ENCODE measurements at regions not wholly inside any gene's neighbourhood (a gene's known extent, or its start where the extent isn't known, plus 50 kb on each side); places are given as distances from the start of the nearest gene placed in this dataset.
"Not testable (repeated sequence)": the region's sequence is repeated elsewhere in the genome, so short reads cannot be mapped to it uniquely, and the experiment has no call there.

DNA sequence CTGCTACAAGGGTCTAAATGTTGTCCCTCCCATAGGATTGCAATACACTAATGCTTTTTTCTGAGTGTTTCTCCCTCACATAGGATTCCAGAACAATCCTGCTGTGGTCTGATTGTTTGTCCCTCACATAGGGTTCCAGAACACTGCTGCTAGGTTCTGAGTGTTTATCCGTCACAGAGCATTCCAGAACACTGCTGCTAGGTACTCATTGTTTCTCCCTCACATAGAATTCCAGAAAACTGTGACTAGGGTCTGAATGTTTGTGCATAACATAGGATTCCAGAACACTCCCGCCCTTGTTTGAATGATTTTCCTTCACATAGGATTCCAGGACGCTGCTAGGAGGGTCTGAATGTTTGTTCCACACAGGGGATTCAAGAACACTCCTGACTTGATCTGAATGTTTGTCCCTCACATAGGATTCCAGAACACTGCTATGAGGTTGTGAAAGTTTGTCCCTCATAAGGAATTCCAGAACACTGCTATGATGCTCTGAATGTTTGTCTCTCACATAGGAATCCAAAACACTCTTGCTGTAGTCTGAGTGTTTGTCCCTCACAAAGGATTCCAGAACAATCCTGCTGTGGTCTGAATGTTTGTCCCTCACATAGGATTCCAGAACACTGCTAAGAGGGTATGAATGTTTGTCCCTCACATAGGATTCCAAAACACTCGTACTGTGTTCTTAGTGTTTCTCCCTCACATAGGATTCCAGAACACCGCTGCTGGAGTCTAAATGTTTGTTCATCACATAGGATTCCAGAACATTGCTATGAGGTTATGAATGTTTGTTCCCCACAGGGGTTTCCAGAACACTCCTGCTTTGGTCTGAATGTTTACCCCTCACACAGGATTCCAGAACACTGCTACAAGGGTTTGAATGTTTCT is 213.5 kb downstream of the FOXD4L6 start:
- H3K36me3 Mint-ChIP-seq (ENCODE audit: insufficient read depth in 2 of 2): peaks cover 41 to 45% of the 10 kb centered on the region in 2 donors
- no peak overlapping the region for H3K4me3 Mint-ChIP-seq
- H3K9me3 Mint-ChIP-seq: peaks cover 25 to 51% of the 10 kb centered on the region in 2 donors
- ATAC-seq (replicated peaks in 1 of 2): no peak
- no peak overlapping the region for H3K27ac Mint-ChIP-seq
- no peaks in the 10 kb centered on the region for H3K27me3 Mint-ChIP-seq (ENCODE audit: low read depth)
- H3K4me1 Mint-ChIP-seq (ENCODE audit: low read depth): no peaks in the 10 kb centered on the region
- DNase-seq: no peak

DNA sequence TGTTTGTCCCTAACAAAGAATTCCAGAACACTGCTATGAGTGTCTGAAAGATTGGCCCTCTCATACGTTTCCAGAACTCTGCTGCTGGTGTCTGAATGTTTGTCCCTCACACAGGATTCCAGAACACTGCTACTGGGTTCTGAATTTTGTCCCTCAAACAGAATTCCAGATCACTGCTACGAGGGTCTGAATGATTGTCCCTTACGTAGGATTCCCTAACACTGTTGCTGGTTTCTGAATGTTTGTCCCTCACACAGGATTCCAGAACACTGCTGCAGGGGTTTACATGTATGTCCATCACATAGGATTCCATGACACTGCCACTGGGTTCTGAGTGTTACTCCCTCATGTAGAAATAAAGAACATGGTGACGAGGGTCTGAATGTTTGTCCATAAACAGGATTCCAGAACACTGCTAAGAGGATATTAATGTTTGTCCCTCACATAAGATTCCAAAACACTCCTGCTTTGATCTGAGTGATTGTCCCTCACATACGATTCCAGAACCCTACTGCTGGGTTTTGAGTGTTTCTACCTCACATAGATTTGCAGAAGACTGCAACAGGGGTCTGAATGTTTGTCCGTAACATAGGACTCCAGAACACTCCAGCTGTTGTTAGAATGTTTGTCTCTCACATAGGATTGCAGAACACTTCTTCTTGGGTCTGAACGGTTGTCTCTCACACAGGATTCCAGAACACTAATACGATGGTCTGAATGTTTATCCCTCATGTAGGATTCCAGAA is 214.4 kb downstream of the FOXD4L6 start:
- no peak overlapping the region for H3K27ac Mint-ChIP-seq
- peaks cover 24 to 51% of the 10 kb centered on the region in 2 donors for H3K9me3 Mint-ChIP-seq
- ATAC-seq (replicated peaks in 1 of 2) (no peak), DNase-seq (no peak)
- H3K27me3 Mint-ChIP-seq (ENCODE audit: low read depth): no peaks in the 10 kb centered on the region
- H3K36me3 Mint-ChIP-seq (ENCODE audit: insufficient read depth in 2 of 2): peaks cover 42 to 44% of the 10 kb centered on the region in 2 donors
- no peaks in the 10 kb centered on the region for H3K4me1 Mint-ChIP-seq (ENCODE audit: low read depth)
- H3K4me3 Mint-ChIP-seq: no peak overlapping the region

- H3K9me3 Mint-ChIP-seq: peaks cover 19 to 49% of the 10 kb centered on the region in 2 donors
- H3K4me1 Mint-ChIP-seq (ENCODE audit: low read depth): no peaks in the 10 kb centered on the region
- H3K27ac Mint-ChIP-seq: no peak overlapping the region
- DNase-seq (no peak), ATAC-seq (replicated peaks in 1 of 2) (no peak)
- H3K27me3 Mint-ChIP-seq (ENCODE audit: low read depth): no peaks in the 10 kb centered on the region
- peaks cover 35 to 43% of the 10 kb centered on the region in 2 donors for H3K36me3 Mint-ChIP-seq (ENCODE audit: insufficient read depth in 2 of 2)
- no peak overlapping the region for H3K4me3 Mint-ChIP-seq
Observed at GRCh38 chr9:40913096-40913719, 215.3 kb downstream of the FOXD4L6 start.

GRCh38 chr9:40912679-40913078 is 215.8 kb downstream of the FOXD4L6 start:
- Mint-ChIP-seq H3K36me3 (ENCODE audit: insufficient read depth in 2 of 2) (peaks cover 34 to 43% of the 10 kb centered on the region in 2 donors), H3K9me3 (peaks cover 20 to 49% of the 10 kb centered on the region in 2 donors)
- not testable (repeated sequence) for H3K4me3 Mint-ChIP-seq; H3K27me3 Mint-ChIP-seq (ENCODE audit: low read depth); H3K4me1 Mint-ChIP-seq (ENCODE audit: low read depth); DNase-seq; H3K27ac Mint-ChIP-seq; ATAC-seq (replicated peaks in 1 of 2)

DNA sequence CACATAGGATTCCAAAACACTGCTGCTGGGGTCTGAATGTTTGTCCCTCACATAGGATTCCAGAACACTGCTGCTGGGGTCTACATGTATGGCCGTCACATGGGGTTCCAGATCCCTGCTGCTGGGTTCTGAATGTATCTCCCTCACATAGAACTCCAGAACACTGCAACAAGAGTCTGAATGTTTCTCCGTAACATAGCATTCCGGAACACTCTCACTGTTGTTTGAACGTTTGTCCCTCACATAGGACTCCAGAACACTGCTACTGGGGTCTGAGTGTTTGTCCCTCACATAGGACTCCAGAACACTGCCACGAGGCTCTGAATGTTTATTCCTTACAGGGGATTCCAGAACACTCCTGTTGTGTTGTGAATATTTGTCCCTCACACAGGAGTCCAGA is 216.8 kb downstream of the FOXD4L6 start:
- no peak overlapping the region for H3K4me3 Mint-ChIP-seq
- DNase-seq (no peak), ATAC-seq (replicated peaks in 1 of 2) (no peak)
- no peak overlapping the region for H3K27ac Mint-ChIP-seq
- peaks cover 34 to 42% of the 10 kb centered on the region in 2 donors for H3K36me3 Mint-ChIP-seq (ENCODE audit: insufficient read depth in 2 of 2)
- H3K27me3 Mint-ChIP-seq (ENCODE audit: low read depth): no peaks in the 10 kb centered on the region
- peaks cover 23 to 45% of the 10 kb centered on the region in 2 donors for H3K9me3 Mint-ChIP-seq
- no peaks in the 10 kb centered on the region for H3K4me1 Mint-ChIP-seq (ENCODE audit: low read depth)

DNA sequence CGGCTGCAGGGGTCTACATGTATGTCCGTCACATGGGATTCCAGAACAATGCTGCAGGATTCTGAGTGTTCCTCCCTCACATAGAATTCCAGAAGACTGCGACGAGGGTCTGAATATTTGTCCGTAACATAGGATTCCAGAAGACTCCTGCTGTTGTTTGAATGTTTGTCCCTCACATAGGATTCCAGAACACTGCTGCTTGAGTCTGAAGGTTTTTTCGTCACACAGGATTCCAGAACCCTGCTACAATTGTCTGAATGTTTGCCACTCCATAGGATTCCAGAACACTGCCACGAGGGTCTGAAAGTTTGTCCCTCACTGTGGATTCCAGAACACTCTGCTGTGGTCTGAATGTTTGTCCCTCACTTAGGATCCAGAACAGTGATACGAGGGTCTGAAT is 217.5 kb downstream of the FOXD4L6 start:
- DNase-seq; H3K4me1 Mint-ChIP-seq (ENCODE audit: low read depth); H3K4me3 Mint-ChIP-seq; H3K27me3 Mint-ChIP-seq (ENCODE audit: low read depth); ATAC-seq (replicated peaks in 1 of 2); H3K27ac Mint-ChIP-seq: not testable (repeated sequence)
- peaks cover 29 to 40% of the 10 kb centered on the region in 2 donors for H3K36me3 Mint-ChIP-seq (ENCODE audit: insufficient read depth in 2 of 2)
- H3K9me3 Mint-ChIP-seq: peaks cover 24 to 43% of the 10 kb centered on the region in 2 donors

DNA sequence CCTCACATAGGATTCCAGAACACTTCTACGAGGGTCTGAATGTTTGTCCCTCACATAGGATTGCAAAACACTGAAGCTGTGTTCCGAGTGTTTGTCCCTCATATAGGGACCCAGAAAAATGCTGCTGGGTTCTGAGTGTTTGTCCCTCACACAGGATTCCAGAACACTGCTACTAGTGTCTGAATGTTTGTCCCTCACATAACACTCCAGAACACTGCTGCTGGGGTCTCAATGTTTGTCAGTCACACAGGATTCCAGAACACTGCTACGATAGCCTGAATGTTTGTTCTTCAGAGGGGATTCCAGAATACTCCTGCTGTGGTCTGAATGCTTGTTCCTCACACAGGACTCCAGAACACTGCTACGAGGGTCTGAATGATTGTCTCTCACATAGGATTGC is 218.7 kb downstream of the FOXD4L6 start:
- Mint-ChIP-seq H3K4me3 (no peak overlapping the region), H3K27me3 (ENCODE audit: low read depth) (no peaks in the 10 kb centered on the region), H3K9me3 (peaks cover 20 to 41% of the 10 kb centered on the region in 2 donors), H3K36me3 (ENCODE audit: insufficient read depth in 2 of 2) (peaks cover 23 to 39% of the 10 kb centered on the region in 2 donors), H3K4me1 (ENCODE audit: low read depth) (no peaks in the 10 kb centered on the region), H3K27ac (no peak overlapping the region)
- ATAC-seq (replicated peaks in 1 of 2): no peak
- no peak for DNase-seq

GRCh38 chr9:40909111-40909510 is 219.4 kb downstream of the FOXD4L6 start:
- H3K27ac Mint-ChIP-seq; H3K4me3 Mint-ChIP-seq; H3K4me1 Mint-ChIP-seq (ENCODE audit: low read depth); DNase-seq; H3K27me3 Mint-ChIP-seq (ENCODE audit: low read depth); ATAC-seq (replicated peaks in 1 of 2): not testable (repeated sequence)
- Mint-ChIP-seq H3K9me3 (peaks cover 18 to 41% of the 10 kb centered on the region in 2 donors), H3K36me3 (ENCODE audit: insufficient read depth in 2 of 2) (peaks cover 30 to 36% of the 10 kb centered on the region in 2 donors)

- Mint-ChIP-seq H3K4me3 (no peak overlapping the region), H3K4me1 (ENCODE audit: low read depth) (no peaks in the 10 kb centered on the region), H3K9me3 (peaks cover 18 to 42% of the 10 kb centered on the region in 2 donors), H3K36me3 (ENCODE audit: insufficient read depth in 2 of 2) (peaks cover 33 to 34% of the 10 kb centered on the region in 2 donors), H3K27ac (no peak overlapping the region), H3K27me3 (ENCODE audit: low read depth) (no peaks in the 10 kb centered on the region)
- ATAC-seq (replicated peaks in 1 of 2) (no peak), DNase-seq (no peak)
Observed at GRCh38 chr9:40907657-40908624, 220.5 kb downstream of the FOXD4L6 start.

GRCh38 chr9:40906879-40907278 is 221.6 kb downstream of the FOXD4L6 start:
- DNase-seq; H3K4me1 Mint-ChIP-seq (ENCODE audit: low read depth); H3K4me3 Mint-ChIP-seq; H3K27ac Mint-ChIP-seq; H3K27me3 Mint-ChIP-seq (ENCODE audit: low read depth); ATAC-seq (replicated peaks in 1 of 2): not testable (repeated sequence)
- Mint-ChIP-seq H3K9me3 (peaks cover 22 to 41% of the 10 kb centered on the region in 2 donors), H3K36me3 (ENCODE audit: insufficient read depth in 2 of 2) (peaks cover 34 to 44% of the 10 kb centered on the region in 2 donors)

GRCh38 chr9:40892315-40892714 is 236.2 kb downstream of the FOXD4L6 start:
- not testable (repeated sequence) for H3K4me1 Mint-ChIP-seq (ENCODE audit: low read depth); H3K4me3 Mint-ChIP-seq; DNase-seq; ATAC-seq (replicated peaks in 1 of 2); H3K27ac Mint-ChIP-seq; H3K27me3 Mint-ChIP-seq (ENCODE audit: low read depth)
- Mint-ChIP-seq H3K9me3 (peaks cover 35 to 51% of the 10 kb centered on the region in 2 donors), H3K36me3 (ENCODE audit: insufficient read depth in 2 of 2) (peaks cover 47 to 72% of the 10 kb centered on the region in 2 donors)

GRCh38 chr9:40885858-40886257 is 242.6 kb downstream of the FOXD4L6 start:
- not testable (repeated sequence) for H3K4me1 Mint-ChIP-seq (ENCODE audit: low read depth); DNase-seq; H3K27me3 Mint-ChIP-seq (ENCODE audit: low read depth); ATAC-seq (replicated peaks in 1 of 2); H3K27ac Mint-ChIP-seq; H3K4me3 Mint-ChIP-seq
- H3K36me3 Mint-ChIP-seq (ENCODE audit: insufficient read depth in 2 of 2): peaks cover 39 to 40% of the 10 kb centered on the region in 2 donors
- peaks cover 18 to 58% of the 10 kb centered on the region in 2 donors for H3K9me3 Mint-ChIP-seq

Measured in activated T-cell treated with anti-CD3 and anti-CD28 coated beads, Interleukin-2, amount 50 U/mL, for 72 hours (primary cell).